Stimulated activated CD8-positive, alpha-beta memory T cell treated with anti-CD3 and anti-CD28 coated beads, Interleukin-12 subunit alpha, Interleukin-12 subunit beta, amount 100 ng/mL, for 4 hours (primary cell): ENCODE measurements at regions not wholly inside any gene's neighbourhood (a gene's known extent, or its start where the extent isn't known, plus 50 kb on each side); places are given as distances from the start of the nearest gene placed in this dataset.
"Not testable (repeated sequence)": the region's sequence is repeated elsewhere in the genome, so short reads cannot be mapped to it uniquely, and the experiment has no call there.

Experiments
- DNase-seq: peaks from one replicate; pipeline ENCODE4 v3.0.0-alpha.2; 2020; ENCODE audit warnings: low read depth

DNA sequence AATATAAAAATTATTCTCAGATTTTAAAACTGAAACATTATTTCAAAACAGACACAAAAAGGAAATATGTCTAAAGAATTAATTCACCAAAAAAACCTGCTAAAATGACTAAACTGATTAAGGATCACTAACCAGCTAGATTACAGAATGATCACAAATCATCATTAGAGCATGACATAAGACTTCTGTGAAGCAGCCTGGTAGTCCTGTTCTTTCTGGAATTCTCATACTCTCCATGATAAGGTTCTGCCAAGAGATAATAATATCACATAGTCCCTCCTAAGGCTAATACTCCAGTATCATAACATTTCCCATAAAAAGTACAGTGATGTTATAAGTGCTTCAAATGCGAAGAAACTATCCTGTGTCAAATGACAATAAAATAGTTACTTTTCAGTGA is 1814.9 kb downstream of the SLITRK5 start:
- no peak for DNase-seq

DNA sequence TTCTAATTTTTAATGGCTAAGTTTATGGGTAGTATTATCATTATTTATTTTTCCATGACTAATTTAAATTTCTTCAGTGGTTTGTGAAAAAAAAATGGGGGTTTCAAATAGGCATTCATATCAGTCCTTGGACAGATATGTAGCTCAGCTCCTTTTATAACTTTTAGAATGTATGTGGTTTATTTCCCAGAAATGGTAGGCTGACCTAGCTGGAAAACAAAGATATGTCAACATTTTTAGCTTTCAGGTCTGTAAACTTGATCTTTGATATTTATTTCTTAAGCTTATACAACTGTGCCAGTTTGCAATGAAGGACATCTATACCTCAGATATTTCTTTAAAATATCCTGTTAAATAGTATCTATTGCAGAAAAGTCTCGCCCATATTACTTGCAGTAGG is 1815.5 kb downstream of the SLITRK5 start:
- no peak for DNase-seq

DNA sequence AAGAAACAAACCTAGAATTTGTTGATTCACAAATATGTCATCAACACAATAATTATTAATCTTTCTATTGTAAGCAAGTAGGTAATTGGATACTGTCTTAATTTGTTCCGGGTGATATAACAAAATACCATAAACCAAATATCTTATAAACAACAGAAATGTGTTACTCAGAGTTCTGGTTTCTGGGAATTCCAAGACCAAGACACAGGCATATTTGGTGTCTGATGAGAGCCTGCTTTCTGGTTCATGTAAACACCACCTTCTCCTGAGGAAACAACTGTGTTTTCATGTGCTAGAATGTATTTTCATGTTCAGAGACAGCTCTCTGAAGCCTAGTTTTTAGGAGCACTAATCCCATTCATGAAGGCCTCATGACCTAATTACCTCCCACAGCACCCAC is 1819.5 kb downstream of the SLITRK5 start:
- no peak for DNase-seq

DNA sequence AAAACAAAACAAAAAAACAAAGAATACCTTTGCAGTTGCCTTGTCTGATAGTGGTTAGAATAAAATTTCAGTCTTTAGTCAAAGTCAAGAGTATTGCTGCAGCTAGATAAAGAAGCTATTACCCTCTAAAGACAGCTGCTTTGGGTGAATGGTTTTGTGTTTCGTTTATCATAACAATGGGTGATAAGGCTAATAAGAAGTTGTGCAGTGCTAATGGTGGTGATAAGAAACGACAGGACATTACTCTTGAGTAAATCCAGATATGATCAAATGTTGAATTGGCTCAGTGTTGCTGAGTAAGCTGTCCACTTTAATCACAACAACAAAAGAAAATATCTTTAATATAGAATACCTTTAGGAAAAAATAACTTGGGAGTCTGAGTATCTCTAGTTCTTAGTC is 1825.3 kb downstream of the SLITRK5 start:
- no peak for DNase-seq

DNA sequence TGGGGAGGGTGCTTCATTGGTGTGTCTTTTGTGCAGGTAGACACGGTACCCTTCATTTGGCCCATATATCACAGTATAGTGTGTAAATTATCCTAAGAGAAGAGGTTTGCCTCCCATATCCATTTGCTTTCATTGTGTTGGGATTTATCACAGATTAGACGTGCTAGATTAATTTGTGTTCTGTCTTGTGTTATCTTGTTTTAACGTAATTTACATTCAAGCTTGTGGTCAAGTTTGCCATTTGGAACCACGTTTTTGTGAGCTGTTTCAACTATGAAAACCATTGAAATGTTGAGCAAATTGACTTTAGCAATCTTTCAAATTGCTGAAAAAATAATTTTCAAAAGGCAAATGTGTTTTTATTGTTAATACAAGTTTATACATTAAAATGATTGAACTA is 1826.5 kb downstream of the SLITRK5 start:
- no peak for DNase-seq

DNA sequence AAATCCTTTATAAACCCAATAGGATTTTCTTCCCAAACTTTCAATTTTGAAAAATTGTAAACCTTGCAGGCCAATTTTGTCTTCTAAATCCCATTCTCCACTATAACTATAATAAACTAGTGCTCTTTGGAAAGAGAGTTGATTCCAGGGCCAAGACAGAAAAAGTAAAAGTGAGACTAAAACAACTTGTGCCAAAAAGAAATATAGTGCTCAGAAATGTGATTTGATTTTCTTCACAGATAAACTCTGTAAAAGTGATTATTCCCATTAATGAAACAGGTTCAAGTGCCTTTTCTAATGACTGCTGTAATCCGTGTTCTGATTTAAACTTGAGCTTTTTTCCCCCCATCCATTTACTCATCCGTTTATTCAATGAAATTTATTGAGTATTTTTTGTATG is 1831.1 kb downstream of the SLITRK5 start:
- no peak for DNase-seq

DNA sequence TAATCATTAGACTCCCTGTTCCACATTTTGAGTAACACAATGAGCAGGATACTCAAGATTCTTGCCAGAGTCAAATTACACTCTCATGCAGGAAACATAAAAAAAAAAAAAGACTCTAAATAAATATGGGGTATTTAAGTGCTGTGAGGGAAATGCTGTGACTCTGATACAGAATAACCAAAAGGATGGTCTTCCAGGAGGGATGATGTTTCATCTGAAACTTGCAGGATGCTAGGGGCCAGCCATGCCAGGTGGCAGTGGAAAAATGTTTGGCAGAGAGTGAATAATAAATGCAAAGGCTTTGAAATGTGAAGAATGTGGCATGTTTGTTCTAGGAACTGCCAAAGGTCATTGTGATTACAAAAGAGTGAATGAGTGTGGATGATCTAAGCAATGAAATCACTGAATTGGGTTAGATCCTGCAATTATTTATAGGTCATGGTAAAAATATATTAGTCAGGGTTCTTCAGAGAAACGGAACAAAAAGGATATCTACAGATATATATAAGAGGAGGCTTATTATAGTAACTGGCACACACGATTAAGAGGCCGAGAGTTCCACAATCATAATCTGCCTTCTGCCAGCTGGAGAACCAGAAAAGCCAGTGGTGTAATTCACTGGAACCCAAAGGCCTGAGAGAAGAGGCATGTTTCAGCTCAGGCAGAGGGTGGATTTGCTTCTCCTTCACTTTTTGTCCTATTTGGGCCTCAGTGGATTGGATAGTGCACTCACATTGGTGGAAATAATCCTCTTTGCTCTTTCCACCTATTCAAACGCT is 1832.8 kb upstream of the MIR17HG start:
- DNase-seq: no peak

DNA sequence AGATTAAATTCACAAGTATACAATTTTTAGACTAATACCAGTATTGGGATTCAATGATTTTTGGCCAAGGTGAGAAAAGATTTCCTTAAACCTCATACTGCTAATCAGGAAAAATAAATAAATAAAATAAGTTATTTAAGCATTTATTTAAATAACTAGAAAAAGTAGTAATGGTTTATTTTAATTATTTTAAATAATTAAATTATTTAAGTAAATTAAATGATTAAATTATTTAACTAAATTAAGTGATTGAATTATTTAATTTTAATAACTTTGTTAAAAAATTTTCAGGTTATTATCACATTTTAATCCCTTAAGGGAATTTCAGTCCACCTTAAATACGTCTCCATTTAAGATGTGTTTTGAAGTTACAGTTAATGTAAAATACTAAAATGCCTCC is 1831.5 kb upstream of the MIR17HG start:
- DNase-seq: no peak

DNA sequence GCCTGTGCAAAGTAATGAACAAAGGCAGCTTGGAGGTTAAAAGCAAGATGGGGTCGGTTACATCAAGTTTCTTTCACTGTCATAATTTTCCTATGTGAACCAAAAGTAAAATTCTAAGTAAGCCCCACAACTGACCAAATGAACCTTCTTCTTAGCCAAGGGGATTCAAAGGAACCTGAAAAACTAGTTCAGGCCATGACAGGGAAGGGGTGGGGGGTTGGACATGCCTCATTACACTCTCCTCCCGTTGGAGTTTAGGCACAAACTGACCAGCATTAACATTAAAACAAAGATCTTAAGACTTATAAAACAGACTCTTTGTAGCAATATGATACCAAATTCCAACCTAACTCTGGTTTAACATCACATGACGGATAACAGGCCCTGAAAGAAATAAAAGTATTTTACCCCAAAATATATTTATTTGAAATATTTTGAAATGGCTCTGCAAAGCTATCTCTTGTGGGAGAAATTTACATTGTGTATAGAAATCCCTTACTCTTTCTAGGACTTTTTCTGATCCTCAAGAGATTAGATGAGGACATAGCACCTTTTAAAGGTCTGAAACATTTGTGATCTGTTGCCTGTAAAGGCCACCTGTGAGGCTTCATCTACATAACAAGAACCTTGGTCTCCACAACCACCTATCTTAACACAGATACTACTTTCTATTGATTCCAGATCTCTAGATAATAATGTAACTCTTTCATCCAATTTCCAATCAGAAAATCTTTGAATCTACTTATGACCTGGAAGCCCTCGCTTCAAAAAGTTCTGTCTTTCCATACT is 1829.0 kb upstream of the MIR17HG start:
- DNase-seq: no peak

DNA sequence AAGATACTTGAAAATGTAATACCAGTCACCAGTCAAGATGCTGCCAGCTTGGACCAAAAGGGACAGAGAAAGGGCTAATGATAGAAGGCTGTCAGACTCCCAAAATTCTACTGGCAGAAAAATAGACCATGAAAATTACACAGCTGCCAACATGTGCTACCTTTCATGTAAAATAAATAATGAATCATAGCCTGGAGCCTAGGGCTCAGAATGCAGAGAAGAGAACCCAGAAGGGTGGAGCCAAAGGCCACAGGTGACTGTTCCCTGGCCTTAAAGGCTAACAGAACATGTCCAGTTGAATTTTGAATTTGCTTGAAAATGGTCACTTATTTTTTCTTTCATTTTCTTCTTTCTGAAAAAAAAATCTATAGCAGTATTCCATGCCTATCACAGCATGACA is 1827.0 kb upstream of the MIR17HG start:
- DNase-seq: no peak

DNA sequence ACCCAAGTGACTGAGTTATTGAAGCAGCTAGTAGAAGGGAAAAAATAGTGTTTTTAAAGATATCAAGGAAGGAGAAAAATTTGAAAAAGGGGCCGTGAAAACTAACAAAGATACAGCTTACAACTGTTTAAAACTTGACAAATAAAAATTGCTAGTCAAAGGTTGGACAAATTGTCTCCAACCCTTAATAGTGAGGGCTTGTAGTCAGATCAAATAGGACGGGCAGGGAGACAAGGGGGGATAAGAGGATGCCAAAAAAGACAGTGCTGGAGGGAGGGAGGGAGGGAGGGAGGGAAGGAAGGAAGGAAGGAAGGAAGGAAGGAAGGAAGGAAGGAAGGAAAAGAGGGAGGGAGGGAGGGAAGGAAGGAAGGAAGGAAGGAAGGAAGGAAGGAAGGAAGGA is 1825.8 kb upstream of the MIR17HG start:
- not testable (repeated sequence) for DNase-seq

DNA sequence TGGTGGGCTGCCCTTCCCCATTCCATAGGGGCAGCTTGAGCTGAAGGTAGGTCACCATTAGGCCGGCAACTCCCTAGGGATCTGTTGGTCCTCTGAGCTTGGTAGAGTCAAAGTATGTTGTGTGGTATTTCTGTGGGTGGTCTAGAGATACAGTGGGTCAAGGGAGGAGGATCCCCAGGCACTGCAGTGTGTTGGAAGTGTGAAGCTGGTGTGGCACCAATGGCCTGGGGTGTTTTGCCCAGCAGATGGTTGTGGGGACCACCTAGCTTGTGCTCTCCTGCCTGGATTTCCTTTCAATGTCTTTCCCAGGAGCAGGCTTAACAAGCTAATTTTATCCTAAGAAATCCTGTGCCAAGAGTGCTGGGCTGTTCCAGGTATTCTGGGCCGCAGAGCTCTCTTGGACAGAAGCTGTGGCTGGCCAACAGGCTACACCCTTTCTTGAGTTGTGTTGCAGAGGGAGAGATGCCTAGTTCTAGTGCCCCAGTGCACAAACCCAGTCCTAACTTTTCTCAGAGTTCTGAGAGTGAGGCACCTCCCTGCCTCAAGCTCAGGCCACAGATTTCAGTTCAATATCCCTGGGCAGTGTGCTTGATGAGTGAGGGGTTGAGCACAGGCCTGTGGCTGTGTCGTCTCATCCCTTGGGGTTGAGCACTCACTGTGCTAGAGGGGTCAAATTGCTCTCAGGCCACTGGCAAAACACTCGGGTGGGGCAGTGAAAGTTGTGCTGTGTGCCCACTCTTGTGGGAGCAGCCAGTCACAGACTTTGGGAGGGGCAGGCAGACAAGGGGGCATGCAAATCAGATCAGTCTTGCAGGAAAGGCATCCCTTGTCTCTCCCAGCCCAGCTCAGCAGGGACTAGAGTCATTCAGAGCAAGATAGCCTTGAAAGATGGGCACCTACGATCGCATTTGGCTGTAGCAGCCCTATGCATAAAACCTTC is 1806.1 kb upstream of the MIR17HG start:
- no peak for DNase-seq

DNA sequence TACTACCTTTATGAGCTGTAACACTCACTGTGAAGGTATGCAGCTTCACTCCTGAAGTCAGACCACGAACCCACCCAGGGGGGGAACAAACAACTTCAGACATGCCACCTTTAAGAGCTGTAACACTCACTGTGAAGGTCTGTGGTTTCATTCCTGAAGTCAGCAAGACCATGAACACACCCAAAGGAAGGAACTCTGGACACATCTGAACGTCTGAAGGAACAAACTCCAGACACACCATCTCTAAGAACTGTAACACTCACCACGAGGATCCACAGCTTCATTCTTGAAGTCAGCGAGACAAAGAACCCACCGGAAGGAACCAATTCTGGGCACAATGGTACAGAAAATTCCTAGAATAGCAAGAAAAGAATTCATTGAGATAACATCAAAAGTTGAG is 1796.5 kb upstream of the MIR17HG start:
- DNase-seq: no peak

DNA sequence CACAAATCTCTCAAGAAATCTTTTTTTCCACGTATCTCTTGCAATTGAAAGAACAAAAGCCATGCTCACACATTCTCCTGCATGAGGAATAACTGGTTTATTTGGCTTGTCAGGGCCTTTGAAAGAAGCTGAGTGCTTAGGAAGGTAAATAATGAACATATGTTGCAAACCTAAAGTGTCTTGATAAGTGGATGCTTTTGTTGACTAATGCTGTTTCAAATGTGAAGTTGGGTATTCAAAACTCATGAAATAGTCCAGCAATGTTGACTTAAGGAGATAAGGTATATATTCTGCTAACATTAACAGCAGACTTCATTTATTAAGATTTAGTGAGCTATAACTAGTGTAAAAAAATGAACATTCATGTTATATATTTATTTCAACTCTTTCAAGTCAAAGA is 1792.7 kb upstream of the MIR17HG start:
- DNase-seq: no peak

DNA sequence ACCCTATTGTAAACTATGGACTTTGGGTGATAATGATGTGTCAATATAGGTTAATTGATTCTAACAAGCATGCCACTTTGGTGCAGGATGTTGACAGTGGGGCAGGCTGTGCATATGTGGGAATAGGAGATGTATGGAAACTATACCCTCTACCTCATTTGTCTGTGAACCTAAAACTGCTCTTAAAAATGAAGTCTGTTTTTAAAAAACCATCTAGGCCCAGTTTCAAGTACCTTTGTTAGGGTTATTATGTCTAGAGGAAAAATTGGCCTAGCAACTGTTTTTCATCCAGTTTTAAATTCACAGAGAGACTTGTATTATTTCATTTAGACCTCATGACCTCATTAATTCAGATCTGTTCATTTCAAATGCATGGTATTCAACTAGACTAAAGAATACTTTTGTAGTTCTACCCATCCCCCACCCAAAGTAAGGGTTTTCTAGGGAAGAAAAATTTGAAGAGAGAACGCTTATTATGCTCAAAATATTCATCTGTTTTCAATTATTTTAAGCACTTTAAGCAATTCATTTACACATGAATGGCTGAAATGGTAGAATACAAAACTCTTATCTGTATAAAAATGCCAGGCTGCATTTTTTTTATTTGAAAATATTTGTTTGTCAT is 1781.9 kb upstream of the MIR17HG start:
- DNase-seq: no peak

DNA sequence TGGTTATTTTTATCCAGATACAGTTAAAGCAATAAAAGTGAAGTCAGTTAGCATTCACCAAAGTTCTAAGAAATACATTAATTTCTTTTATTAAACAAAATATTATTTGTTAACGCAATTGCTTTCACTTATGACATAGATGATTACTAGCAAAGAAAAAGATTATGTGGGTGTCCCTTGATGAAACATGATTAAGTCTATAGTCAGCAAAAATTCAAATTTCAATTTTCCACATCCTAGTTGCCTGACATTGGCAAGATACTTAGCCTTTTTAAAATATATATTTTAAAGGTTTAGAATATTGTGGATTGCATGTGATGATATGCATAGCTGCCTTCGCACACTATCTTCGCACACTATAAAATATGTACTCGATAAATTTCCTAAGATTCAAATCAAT is 1780.5 kb upstream of the MIR17HG start:
- DNase-seq: no peak

DNA sequence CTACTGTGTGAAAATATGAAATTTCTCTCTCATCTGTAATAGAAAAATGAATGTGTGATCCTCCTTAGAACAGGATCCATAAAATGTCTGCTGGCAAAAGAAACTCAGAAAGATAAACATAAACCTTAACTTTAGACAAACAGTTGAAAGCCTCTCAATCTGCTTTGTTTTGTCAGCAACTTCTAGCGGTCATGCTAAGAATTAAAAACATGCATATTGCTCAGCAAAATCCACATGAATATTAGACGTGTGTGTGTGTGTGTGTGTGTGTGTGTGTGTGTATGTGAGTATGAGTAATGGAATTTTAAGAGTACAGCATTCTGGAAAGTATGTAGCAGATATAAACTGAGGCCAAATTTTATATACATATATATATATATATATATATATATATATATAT is 1779.2 kb upstream of the MIR17HG start:
- no peak for DNase-seq

DNA sequence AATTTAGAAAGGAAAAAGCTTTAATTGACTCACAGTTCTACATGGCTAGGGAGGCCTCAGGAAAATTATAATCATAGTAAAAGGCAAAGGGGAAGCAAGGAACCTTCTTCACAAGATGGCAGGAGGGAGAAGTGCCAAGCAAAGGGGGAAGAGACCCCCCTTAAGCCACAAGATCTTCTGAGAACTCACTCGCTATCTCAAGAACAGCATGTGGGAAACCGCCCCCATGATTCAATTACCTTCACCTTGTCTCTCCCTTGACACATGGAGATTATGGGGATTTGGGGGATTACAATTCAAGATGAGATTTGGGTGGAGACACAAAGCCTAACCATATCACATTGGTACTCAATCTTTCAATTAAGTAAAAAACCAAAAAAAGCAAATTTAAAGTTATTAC is 1778.7 kb upstream of the MIR17HG start:
- no peak for DNase-seq

DNA sequence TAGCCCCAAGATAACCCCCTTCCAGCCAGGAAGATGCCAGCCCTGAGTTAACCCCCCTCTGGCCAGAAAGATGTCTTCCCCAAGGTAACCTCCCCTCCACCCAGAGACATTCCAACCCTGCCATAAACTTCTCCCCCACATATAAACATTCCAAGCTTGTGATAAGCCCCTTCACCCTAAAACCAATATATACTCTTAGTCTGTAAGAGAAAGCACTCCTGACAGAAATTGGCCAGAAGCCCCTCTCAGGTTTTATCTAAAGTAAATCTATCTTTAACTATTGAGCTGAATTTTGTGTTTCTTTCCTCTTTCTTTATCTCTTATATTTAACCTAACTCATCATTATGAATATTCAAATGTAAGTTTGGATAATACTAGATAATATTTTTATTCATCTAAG is 1775.8 kb upstream of the MIR17HG start:
- no peak for DNase-seq

DNA sequence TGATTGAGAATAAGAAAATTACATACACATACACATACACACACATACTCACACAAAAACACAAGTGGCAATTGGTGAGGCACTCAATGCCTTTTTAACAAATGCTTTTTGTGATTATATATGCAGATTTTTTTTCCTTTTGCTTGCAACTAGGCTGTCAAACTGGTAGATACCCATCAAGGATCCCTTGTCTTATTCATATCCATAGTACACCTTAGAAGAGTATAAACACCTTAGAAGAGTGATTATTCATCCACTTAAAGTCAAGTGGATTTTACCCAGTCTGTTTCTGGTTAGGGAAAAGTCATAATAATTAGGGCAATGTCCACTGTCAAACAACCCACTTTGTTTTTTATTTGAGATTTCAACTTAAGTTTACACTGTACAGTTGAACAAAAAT is 1773.4 kb upstream of the MIR17HG start:
- DNase-seq: no peak

DNA sequence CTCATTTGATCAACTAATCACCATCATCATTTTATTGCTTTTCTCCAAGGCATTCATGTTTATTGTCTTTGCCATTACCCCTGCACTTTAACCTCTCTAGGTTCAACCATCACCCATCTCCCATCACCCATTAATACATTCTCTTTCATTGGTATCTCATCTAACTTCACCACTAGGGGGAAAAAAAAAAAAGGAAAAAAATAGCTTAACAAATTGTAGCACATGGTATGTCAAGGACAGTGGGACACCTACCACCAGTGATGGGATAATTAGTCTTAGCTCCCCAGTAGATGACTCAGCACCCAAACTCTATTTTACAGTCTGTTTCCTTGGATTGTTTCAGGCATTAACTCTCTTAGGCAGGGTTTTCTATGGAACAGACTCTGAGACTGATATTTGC is 1770.2 kb upstream of the MIR17HG start:
- no peak for DNase-seq

DNA sequence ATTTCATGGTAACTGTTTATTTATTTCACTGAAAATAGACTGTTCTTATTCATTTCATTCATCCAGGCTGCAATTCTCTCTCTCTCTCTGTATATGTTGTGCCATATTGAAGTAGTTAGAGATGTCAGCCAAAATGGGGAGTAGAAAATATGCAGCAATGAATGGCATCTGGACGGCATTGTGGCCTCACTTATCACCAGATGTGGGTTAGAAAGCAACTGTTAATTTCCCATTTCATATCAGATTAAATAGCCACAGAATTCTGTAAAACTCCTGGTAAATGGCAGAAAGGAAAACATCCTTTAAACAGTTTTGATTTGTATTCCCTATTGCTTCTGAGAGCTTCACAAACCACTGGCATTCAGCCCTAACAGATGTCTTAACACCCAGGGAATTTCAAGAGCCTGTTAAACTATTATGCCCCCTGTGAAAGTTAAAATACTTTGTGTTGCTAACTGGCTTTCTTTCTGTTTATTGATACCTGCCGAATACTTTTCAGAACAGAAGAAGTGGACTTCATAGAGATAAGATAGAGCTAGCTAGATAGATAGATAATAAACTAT is 1763.3 kb upstream of the MIR17HG start:
- DNase-seq: no peak
